GM21528 (cell line): ENCODE measurements at regions not wholly inside any gene's neighbourhood (a gene's known extent, or its start where the extent isn't known, plus 50 kb on each side); places are given as distances from the start of the nearest gene placed in this dataset.
"Not testable (repeated sequence)": the region's sequence is repeated elsewhere in the genome, so short reads cannot be mapped to it uniquely, and the experiment has no call there.

ENCODE experiments used
- ATAC-seq: cut with Tn5 transposase; IDR thresholded peaks from one replicate; pipeline ENCODE4 v1.9.1; 2021; ENCODE audit warnings: mild to moderate bottlenecking, moderate library complexity; ENCODE audit not compliant: unreplicated experiment, low FRiP score

- ATAC-seq = no peak
These were observed 66.0 kb downstream of the KBTBD8 start for GRCh38 chr3:67064105-67064504.

GRCh38 chr3:67067251-67067650, 69.1 kb downstream of the KBTBD8 start:
- peak; percentile 89 for ATAC-seq

- ATAC-seq = not testable (repeated sequence)
These were observed 74.5 kb downstream of the KBTBD8 start for GRCh38 chr3:67072640-67073039.

GRCh38 chr3:67073812-67074211, 75.7 kb downstream of the KBTBD8 start:
- ATAC-seq = no peak

- no peak for ATAC-seq
These were observed 77.2 kb downstream of the KBTBD8 start for GRCh38 chr3:67075295-67075694.

GRCh38 chr3:67076607-67077006, 78.5 kb downstream of the KBTBD8 start:
- ATAC-seq = no peak

GRCh38 chr3:67077656-67078055, 79.5 kb downstream of the KBTBD8 start:
- no peak for ATAC-seq

- ATAC-seq = no peak
These were observed 84.5 kb downstream of the KBTBD8 start for GRCh38 chr3:67082533-67083024.

- ATAC-seq = no peak
These were observed 85.2 kb downstream of the KBTBD8 start for GRCh38 chr3:67083277-67083676.

GRCh38 chr3:67087788-67088187, 89.7 kb downstream of the KBTBD8 start:
- no peak for ATAC-seq

- ATAC-seq = no peak
These were observed 92.4 kb downstream of the KBTBD8 start for GRCh38 chr3:67090474-67090873.

- no peak for ATAC-seq
These were observed 95.2 kb downstream of the KBTBD8 start for GRCh38 chr3:67093305-67093704.

- ATAC-seq = no peak
These were observed 96.1 kb downstream of the KBTBD8 start for GRCh38 chr3:67094167-67094566.

- no peak for ATAC-seq
These were observed 96.7 kb downstream of the KBTBD8 start for GRCh38 chr3:67094774-67095173.

GRCh38 chr3:67104388-67104787, 106.3 kb downstream of the KBTBD8 start:
- no peak for ATAC-seq

- ATAC-seq = no peak
These were observed 108.8 kb downstream of the KBTBD8 start for GRCh38 chr3:67106874-67107273.

GRCh38 chr3:67109651-67110204, 111.6 kb downstream of the KBTBD8 start:
- no peak for ATAC-seq

GRCh38 chr3:67113802-67114407, 115.8 kb downstream of the KBTBD8 start:
- peak; percentile 95 for ATAC-seq

- ATAC-seq = no peak
These were observed 120.0 kb downstream of the KBTBD8 start for GRCh38 chr3:67118122-67118521.

- ATAC-seq = no peak
These were observed 120.5 kb downstream of the KBTBD8 start for GRCh38 chr3:67118635-67119034.

- no peak for ATAC-seq
These were observed 125.8 kb downstream of the KBTBD8 start for GRCh38 chr3:67123914-67124313.

GRCh38 chr3:67127254-67127653, 129.1 kb downstream of the KBTBD8 start:
- ATAC-seq = no peak
